ENCODE measurements at regions not wholly inside any gene's neighbourhood (a gene's known extent, or its start where the extent isn't known, plus 50 kb on each side); places are given as distances from the start of the nearest gene placed in this dataset.

DNA sequence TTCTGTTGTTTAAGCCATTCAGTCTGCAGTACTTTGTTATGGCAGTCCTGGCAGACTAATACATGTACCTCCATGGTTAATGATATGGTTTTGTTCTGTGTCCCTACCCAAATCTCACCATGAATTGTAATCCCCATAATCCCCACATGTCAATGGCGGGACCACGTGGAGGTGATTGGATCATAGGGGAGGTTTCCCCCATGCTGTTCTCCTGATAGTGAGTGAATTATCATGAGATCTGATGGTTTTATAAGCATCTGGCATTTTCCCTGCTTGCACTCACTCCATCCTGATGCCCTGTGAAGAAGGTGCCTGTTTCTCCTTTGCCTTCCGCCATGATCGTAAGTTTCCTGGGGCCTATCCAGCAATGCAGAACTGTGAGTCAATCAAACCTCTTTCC lies 57.5 kb upstream of the NT5E start:
- TF ChIP-seq, protein P1, sequence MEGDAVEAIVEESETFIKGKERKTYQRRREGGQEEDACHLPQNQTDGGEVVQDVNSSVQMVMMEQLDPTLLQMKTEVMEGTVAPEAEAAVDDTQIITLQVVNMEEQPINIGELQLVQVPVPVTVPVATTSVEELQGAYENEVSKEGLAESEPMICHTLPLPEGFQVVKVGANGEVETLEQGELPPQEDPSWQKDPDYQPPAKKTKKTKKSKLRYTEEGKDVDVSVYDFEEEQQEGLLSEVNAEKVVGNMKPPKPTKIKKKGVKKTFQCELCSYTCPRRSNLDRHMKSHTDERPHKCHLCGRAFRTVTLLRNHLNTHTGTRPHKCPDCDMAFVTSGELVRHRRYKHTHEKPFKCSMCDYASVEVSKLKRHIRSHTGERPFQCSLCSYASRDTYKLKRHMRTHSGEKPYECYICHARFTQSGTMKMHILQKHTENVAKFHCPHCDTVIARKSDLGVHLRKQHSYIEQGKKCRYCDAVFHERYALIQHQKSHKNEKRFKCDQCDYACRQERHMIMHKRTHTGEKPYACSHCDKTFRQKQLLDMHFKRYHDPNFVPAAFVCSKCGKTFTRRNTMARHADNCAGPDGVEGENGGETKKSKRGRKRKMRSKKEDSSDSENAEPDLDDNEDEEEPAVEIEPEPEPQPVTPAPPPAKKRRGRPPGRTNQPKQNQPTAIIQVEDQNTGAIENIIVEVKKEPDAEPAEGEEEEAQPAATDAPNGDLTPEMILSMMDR (IDR thresholded peaks at IDR 0.05; ENCODE audit: low read length): no peak
- TF ChIP-seq EZH2phosphoT487 (IDR thresholded peaks at IDR 0.05; ENCODE audit: low read length): no peak
